ENCODE measurements at regions not wholly inside any gene's neighbourhood (a gene's known extent, or its start where the extent isn't known, plus 50 kb on each side); places are given as distances from the start of the nearest gene placed in this dataset.
"Not testable (repeated sequence)": the region's sequence is repeated elsewhere in the genome, so short reads cannot be mapped to it uniquely, and the experiment has no call there.

DNA sequence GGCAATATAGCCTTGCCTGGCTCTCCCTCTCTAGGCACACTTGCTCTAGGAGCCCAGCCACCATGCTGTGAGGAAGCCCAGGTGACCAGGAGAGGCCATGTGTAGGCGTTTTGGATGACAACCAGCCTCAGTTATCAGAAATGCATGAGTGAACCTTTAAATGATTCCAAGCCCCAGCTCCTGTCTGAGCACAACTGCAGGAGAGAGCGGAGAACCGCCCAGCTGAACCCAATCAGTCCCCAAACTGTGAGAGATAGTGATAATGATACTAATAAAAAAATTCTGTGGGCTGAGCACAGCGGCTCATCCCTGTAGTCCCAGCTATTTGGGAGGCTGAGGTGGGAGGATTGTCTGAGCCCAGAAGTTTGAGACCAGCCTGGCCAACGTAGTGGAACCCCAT lies 83.8 kb upstream of the TOX2 start:
- H3K4me3 ChIP-seq (ENCODE audit: low read depth, low read length): no peak overlapping the region
- TF ChIP-seq, protein P1, sequence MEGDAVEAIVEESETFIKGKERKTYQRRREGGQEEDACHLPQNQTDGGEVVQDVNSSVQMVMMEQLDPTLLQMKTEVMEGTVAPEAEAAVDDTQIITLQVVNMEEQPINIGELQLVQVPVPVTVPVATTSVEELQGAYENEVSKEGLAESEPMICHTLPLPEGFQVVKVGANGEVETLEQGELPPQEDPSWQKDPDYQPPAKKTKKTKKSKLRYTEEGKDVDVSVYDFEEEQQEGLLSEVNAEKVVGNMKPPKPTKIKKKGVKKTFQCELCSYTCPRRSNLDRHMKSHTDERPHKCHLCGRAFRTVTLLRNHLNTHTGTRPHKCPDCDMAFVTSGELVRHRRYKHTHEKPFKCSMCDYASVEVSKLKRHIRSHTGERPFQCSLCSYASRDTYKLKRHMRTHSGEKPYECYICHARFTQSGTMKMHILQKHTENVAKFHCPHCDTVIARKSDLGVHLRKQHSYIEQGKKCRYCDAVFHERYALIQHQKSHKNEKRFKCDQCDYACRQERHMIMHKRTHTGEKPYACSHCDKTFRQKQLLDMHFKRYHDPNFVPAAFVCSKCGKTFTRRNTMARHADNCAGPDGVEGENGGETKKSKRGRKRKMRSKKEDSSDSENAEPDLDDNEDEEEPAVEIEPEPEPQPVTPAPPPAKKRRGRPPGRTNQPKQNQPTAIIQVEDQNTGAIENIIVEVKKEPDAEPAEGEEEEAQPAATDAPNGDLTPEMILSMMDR (IDR thresholded peaks at IDR 0.05; ENCODE audit: low read depth, low read length): no peak

DNA sequence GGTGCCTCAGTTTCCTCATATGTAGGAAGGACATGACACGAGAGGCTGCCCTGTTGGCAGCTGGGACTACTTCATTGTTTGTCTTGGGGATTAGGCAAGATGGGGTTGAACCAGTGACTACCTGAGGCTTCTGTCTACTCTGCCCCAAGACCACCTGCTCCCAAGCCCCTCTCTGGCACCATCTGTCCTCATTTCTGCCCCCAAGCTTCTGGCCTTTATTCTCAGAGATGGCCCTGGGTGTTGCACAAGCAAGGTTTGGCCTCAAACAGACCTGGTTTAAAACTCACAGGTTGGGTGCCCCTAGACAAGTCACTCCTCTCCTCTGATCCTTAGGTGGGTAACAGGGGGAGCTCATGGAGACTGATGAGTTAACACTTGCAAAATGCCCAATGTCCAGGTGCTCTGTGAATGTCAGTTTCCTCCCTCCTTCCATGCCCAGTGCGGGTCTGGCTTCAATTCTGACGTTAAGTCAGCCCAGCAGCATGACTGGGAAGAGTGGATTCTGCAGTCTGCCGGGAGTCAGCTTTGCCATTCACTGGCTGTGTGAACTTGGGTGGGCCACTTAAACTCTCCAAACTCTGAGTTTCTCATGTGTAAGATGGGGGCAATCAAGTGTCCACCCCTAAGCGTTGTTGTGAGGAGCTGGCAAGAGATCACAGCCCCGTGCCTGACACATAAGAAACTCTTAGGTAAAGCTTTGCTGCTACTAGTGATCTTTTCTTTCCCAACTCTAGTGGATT lies 84.5 kb upstream of the TOX2 start:
- TF ChIP-seq, protein P1 (IDR thresholded peaks at IDR 0.05; ENCODE audit: low read depth, low read length): no peak

DNA sequence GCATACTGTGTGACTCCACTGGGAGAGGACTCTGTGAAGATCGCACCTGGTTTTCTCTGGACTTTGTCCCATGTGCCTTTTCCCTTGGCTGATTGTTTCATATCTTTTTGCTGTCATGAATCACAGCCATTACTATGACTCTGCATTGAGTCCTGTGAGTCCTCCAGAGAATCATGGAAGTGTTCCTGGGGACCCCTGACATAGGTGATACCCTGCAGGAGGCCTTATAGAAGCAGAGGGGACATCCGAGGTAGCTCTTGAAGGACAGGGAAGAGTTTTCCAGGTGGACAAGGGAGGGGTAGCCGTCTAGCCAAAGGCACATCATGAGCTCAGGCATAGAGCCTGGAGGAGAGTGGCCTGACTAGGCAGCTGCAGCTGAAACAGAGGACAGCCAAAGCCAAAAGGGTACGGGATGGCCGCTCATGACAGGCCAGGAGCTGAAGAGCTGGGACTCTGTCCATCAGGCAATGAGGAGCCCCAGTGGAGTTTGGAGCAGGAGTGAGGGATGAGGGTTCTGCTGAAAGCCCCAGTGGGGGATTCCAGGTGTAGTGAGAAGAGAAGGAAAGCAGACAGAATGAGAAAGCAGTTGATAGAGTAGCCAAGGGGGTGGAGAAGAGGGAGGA lies 86.6 kb upstream of the TOX2 start:
- TF ChIP-seq, protein P1 (IDR thresholded peaks at IDR 0.05; ENCODE audit: low read depth, low read length): no peak
- H3K4me3 ChIP-seq (ENCODE audit: low read depth, low read length): no peak overlapping the region

More for the DNA sequence above, 84.5 kb upstream of the TOX2 start:
- no peak overlapping the region for H3K4me3 ChIP-seq (ENCODE audit: low read depth, low read length)

DNA sequence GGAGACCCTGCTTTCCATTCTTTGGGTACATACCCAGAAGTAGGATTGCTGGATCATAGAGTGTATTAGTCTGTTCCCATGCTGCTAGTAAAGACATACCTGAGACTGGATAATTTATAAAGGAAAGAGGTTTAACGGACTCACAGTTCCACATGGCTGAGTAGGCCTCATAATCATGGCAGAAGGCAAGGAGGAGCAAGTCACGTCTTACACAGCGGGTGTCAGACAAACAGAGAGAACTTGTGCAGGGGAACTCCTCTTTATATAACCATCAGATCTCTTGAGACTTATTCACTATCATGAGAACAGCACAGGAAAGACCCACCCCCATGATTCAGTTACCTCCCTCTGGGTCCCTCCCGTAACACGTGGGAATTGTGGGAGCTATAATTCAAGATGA lies 87.7 kb upstream of the TOX2 start:
- H3K4me3 ChIP-seq (ENCODE audit: low read depth, low read length): not testable (repeated sequence)

DNA sequence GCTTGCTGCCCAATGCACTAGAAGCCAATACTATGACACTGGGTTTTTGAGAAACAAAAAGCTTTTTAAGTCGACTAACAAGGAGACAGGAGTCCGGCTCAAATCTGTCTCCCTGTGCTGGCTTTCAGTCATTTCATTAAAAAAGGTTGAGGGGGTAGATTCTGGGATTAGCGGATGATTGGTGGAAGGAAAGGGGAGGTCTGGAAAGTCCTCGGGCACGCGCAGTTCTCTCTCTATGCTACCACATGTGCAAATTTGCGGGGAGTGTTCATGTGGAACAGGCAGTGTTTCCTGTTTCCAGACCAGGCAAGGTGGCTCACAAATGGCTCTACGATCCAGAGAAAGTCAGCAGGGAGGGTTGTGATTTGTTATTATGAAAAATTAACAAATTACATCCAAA lies 89.1 kb upstream of the TOX2 start:
- no peak overlapping the region for H3K4me3 ChIP-seq (ENCODE audit: low read depth, low read length)
- TF ChIP-seq, protein P1 (IDR thresholded peaks at IDR 0.05; ENCODE audit: low read depth, low read length): no peak

DNA sequence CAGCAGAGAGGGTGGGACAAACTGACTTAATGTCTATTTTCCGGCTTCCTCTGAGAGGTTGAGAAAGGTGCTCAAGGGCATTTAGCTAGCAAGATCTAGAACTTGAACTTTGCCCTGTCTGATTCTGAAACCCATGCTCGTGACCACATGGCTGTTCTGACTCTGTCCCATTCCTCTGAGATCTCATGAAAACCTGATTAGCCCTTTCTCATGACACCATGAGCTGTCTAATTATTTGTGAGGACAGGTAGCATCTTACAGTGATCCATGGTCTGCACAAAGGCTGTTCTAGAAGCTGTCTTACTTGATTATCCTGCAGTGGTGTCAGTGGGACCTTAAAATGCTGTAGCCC lies 89.6 kb upstream of the TOX2 start:
- TF ChIP-seq, protein P1 (IDR thresholded peaks at IDR 0.05; ENCODE audit: low read depth, low read length): no peak
- no peak overlapping the region for H3K4me3 ChIP-seq (ENCODE audit: low read depth, low read length)

DNA sequence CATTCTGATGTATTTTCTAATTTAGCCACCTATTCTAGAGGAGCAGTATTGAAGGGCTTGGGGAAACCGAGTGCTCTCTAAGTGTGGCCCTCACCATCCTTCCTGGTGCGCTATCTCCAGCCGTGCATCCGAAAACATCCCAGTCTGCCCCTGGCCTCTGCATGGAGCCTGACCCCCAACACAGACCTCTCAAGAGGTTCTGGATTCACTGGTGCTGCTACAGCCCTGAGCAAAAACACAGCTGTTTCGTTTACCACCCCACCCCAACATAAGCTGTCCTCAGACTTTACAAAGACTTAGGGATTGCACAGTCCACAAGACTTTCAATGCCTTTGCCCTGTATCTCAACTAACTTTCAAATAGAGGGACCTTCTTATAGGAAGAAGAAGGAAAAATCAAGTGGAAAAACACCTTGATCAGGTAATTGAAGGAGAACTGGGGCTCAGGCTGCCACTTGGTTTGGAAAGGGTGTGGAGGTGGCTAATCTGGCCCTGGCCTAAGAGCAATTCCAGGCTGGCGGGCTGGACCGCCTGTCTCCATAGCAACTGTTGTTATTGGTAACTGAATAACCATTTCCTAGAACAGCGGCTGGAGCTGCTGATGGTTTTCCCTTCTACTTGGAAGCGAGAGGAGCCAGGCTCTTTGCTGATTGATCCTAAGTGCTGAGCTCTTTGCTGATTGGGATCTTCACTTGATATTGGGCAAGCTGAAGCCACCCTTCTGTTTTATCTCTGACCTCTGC lies 90.2 kb upstream of the TOX2 start:
- TF ChIP-seq, protein P1 (IDR thresholded peaks at IDR 0.05; ENCODE audit: low read depth, low read length): no peak
- no peak overlapping the region for H3K4me3 ChIP-seq (ENCODE audit: low read depth, low read length)
